K562 (cell line): ENCODE measurements at regions not wholly inside any gene's neighbourhood (a gene's known extent, or its start where the extent isn't known, plus 50 kb on each side); places are given as distances from the start of the nearest gene placed in this dataset.
A peak's percentile ranks its signal among the peaks of the same experiment; 100 is the strongest.

ENCODE experiments used
- ARID1B ChIP-seq: fragments of 450-650 bp; IDR thresholded peaks from 2 replicates; pipeline ENCODE4 v1.6.1; 2016; ENCODE audit warnings: antibody characterized with exemption, mild to moderate bottlenecking, inconsistent platforms
- ATF7 ChIP-seq: fragments of 450-650 bp; IDR thresholded peaks from 2 replicates; pipeline ENCODE4 v1.7.1; 2014; ENCODE audit warnings: mild to moderate bottlenecking, moderate library complexity
- CBFA2T2 ChIP-seq: fragments of 450-650 bp; conservative IDR thresholded peaks from 2 replicates; pipeline ENCODE4 v1.6.1; 2017; ENCODE audit warnings: mild to moderate bottlenecking
- FOXP1 ChIP-seq: sonication (generic); formaldehyde crosslinking; IDR thresholded peaks from 2 replicates; pipeline ENCODE4 v1.8.0; 2022; ENCODE audit warnings: mild to moderate bottlenecking, missing genetic modification reagents
- GABPB1 ChIP-seq: sonication (generic); formaldehyde crosslinking; IDR thresholded peaks from 2 replicates; pipeline ENCODE4 v1.8.0; 2022; ENCODE audit warnings: mild to moderate bottlenecking, missing genetic modification reagents
- GTF2F1 ChIP-seq: IDR thresholded peaks from 2 replicates; pipeline ENCODE4 v1.6.1; 2011; ENCODE audit warnings: low read depth, low read length, improper control_type of control experiment
- NR2C1 ChIP-seq, 2 experiments: fragments of 450-650 bp; IDR thresholded peaks; 2 replicates each; pipeline ENCODE4 v1.6.1; 2017; ENCODE audit warnings: mild to moderate bottlenecking in 2 of 2, antibody characterized with exemption in 1 of 2, inconsistent platforms in 1 of 2, missing compliant biosample characterization in 1 of 2, missing genetic modification characterization in 1 of 2
- NR2C2 ChIP-seq, 2 experiments: fragments of 200-800 bp in 1 of 2; sonication (Bioruptor generic) in 1 of 2; sonication (generic) in 1 of 2; formaldehyde crosslinking in 1 of 2; IDR thresholded peaks; 2 replicates each; pipeline versions ENCODE4 v1.6.1 to v1.8.0; 2016 to 2022; ENCODE audit warnings: mild to moderate bottlenecking in 1 of 2, missing compliant biosample characterization in 1 of 2, missing genetic modification characterization in 1 of 2, missing genetic modification reagents in 1 of 2
- PKNOX1 ChIP-seq: fragments of 450-650 bp; IDR thresholded peaks from 2 replicates; pipeline ENCODE4 v1.6.1; 2016
- ZNF253 ChIP-seq: fragments of 250-450 bp; sonication (Bioruptor Pico); conservative IDR thresholded peaks from 2 replicates; pipeline ENCODE4 v1.6.1; 2021; ENCODE audit warnings: mild to moderate bottlenecking
- TF ChIP-seq, protein P1 (sequence below), 2 experiments: fragments of 450-650 bp in 1 of 2; sonication (generic) in 1 of 2; formaldehyde crosslinking in 1 of 2; IDR thresholded peaks; 2 replicates each; pipeline versions ENCODE4 v1.7.1 to v1.9.0; 2016 to 2022; ENCODE audit warnings: inconsistent platforms in 1 of 2, mild to moderate bottlenecking in 1 of 2, missing genetic modification reagents in 1 of 2
- TF ChIP-seq, protein P2 (sequence below): fragments of 250-450 bp; sonication (Bioruptor Pico); IDR thresholded peaks from 2 replicates; pipeline ENCODE4 v1.5.0; 2021; ENCODE audit warnings: mild to moderate bottlenecking, moderate library complexity

DNA sequence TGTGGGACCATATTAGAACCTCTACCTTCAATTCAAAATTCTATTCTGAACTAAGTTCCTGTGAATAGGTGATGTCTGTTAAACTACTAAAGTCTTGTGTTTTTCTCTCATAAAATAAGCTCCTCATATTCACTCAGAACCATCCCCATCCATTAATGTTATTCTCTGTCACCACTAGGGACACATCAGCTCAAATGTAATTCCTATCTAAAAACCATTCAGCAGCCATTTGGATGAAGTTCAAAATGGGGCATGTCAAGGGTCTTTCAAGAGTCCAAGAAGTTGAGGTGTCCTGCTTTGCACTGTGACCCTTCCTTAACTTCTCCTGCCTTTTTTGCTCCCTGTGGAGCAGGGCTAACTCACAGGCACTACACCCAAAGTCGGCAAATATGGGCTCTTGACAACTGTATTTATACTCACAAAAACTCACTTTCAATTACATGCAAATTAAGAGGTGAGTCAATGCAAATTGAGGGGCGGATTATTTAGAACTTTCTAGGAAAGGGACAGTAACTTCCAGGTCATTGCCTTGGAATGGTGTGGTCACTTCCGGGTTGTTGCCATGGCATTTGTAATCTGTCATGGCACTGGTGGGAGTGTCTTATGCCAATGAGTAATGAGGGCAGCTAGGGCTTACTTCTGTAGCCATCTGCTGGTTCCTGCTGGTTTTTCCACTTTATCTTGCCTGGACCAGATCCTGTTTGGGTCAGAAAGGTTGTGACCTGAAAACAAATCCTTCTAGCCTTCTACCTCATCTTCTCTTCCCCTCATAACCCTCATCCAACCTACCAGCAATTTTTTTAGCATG lies 128.2 kb upstream of the COX10 start (continued):
- TF ChIP-seq, protein P1, sequence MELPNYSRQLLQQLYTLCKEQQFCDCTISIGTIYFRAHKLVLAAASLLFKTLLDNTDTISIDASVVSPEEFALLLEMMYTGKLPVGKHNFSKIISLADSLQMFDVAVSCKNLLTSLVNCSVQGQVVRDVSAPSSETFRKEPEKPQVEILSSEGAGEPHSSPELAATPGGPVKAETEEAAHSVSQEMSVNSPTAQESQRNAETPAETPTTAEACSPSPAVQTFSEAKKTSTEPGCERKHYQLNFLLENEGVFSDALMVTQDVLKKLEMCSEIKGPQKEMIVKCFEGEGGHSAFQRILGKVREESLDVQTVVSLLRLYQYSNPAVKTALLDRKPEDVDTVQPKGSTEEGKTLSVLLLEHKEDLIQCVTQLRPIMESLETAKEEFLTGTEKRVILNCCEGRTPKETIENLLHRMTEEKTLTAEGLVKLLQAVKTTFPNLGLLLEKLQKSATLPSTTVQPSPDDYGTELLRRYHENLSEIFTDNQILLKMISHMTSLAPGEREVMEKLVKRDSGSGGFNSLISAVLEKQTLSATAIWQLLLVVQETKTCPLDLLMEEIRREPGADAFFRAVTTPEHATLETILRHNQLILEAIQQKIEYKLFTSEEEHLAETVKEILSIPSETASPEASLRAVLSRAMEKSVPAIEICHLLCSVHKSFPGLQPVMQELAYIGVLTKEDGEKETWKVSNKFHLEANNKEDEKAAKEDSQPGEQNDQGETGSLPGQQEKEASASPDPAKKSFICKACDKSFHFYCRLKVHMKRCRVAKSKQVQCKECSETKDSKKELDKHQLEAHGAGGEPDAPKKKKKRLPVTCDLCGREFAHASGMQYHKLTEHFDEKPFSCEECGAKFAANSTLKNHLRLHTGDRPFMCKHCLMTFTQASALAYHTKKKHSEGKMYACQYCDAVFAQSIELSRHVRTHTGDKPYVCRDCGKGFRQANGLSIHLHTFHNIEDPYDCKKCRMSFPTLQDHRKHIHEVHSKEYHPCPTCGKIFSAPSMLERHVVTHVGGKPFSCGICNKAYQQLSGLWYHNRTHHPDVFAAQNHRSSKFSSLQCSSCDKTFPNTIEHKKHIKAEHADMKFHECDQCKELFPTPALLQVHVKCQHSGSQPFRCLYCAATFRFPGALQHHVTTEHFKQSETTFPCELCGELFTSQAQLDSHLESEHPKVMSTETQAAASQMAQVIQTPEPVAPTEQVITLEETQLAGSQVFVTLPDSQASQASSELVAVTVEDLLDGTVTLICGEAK (IDR thresholded peaks at IDR 0.05): peak; percentile 56
- TF ChIP-seq, protein P1 (CRISPR knock-in tag; IDR thresholded peaks at IDR 0.05): no peak
- TF ChIP-seq GTF2F1 (no peak), NR2C1 (IDR thresholded peaks at IDR 0.05) (peak; percentile 89), NR2C1 (tag; IDR thresholded peaks at IDR 0.05) (peak; percentile 96), ATF7 (no peak), ARID1B (peak; percentile 46), FOXP1 (no peak), NR2C2 (CRISPR knock-in tag; IDR thresholded peaks at IDR 0.05) (peak; percentile 95), NR2C2 (tag; IDR thresholded peaks at IDR 0.05) (peak; percentile 98), GABPB1 (CRISPR knock-in tag) (peak; percentile 30; the same call in 1 of the 2 replicates), CBFA2T2 (peak; percentile 51; the same call in 1 of the 2 replicates), ZNF253 (CRISPR knock-in tag) (peak; percentile 33; the same call in 1 of the 2 replicates), PKNOX1 (peak; percentile 94)
- TF ChIP-seq, protein P2, sequence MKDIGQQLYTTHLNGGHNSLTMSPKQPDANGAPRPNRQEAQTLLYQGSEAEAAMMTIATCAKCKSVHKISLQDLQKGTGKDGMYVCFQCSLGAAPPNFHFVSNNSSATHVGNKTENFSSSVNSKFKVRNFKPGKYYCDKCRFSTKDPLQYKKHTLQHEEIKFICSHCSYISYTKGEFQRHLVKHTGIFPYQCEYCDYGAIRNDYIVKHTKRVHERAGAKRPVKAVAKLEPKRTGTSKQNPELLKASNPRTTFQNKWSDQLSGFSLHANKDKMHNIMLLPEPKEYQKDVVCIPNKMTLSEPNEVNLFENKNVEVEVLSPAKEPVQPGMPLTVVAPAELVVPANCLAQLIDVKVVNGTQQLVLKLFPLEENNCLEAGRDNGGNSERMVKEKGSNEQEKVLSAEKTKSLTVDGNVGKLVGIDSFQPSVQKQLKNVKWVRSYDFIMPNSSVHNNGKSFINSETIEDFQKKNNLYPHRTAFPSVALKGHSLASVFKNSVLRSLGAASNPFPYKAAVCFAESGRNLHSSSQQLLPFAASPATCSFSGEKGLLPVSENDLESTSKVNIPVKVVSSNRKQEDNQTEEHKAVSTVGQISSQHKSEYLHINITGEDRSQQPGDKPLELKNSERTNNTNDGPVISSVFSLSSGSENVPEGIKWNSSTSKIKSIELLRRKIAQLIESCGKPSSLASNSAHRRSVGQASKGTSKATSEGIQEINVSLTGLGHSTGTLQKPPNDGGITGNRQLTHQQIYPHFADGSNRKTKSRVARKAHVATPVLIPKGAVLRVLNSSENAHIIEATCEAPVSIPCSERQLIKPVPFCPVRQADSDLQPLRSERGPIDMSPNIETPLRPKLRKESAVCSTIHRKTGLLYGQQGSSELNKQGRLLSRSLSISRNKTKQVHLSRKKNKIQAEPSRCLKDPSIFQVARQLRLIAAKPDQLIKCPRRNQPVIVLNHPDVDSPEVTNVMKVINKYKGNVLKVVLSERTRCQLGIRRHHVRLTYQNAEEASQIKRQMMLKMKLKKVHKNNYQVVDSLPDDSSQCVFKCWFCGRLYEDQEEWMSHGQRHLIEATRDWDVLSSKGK: no peak
